WTC11 (cell line): ENCODE measurements at regions not wholly inside any gene's neighbourhood (a gene's known extent, or its start where the extent isn't known, plus 50 kb on each side); places are given as distances from the start of the nearest gene placed in this dataset.

ENCODE experiments used
- ATAC-seq: fragments of 200-7000 bp; cut with Tn5 transposase; 2 replicates; pipeline ENCODE4 v1.10.0; 2021; ENCODE audit warnings: mild to moderate bottlenecking, moderate library complexity
- CTCF ChIA-PET: fragments of 300-600 bp; sonication (Branson Sonifier 250); formaldehyde crosslinking; loops from one replicate; lab custom pipeline; 2021; ENCODE audit warnings: antibody characterized with exemption; lab: Charles Lee
- POLR2A ChIA-PET: fragments of 350-600 bp; sonication (Branson Sonifier 250); formaldehyde crosslinking; loops from one replicate; lab custom pipeline; 2021; ENCODE audit warnings: antibody characterized with exemption; lab: Charles Lee
- DNase-seq: peaks from one replicate; pipeline ENCODE4 v3.0.0; 2021; ENCODE audit warnings: low spot score
- H3K27ac Mint-ChIP-seq: 2 replicates; pipeline ENCODE4 v1.8.0; 2021; ENCODE audit warnings: mixed read lengths
- H3K27me3 Mint-ChIP-seq: 2 replicates; pipeline ENCODE4 v1.8.0; 2021; ENCODE audit warnings: low read depth, mild to moderate bottlenecking, moderate library complexity, mixed read lengths
- H3K36me3 Mint-ChIP-seq: 2 replicates; pipeline ENCODE4 v1.8.0; 2021; ENCODE audit warnings: mixed read lengths
- H3K4me1 Mint-ChIP-seq: 2 replicates; pipeline ENCODE4 v1.8.0; 2022; ENCODE audit warnings: mixed read lengths
- H3K4me3 Mint-ChIP-seq: 2 replicates; pipeline ENCODE4 v1.8.0; 2021; ENCODE audit warnings: mild to moderate bottlenecking, moderate library complexity, mixed read lengths
- H3K9me3 Mint-ChIP-seq: 2 replicates; pipeline ENCODE4 v1.8.0; 2021; ENCODE audit warnings: mixed read lengths
- AFF4 ChIP-seq: sonication (generic); formaldehyde crosslinking; IDR thresholded peaks from 2 replicates; pipeline ENCODE4 v1.8.1; 2023; ENCODE audit warnings: mild to moderate bottlenecking, missing genetic modification reagents, borderline replicate concordance
- AR ChIP-seq: fragments of 250-450 bp; sonication (Bioruptor Pico); IDR thresholded peaks from 2 replicates; pipeline ENCODE4 v1.9.0; 2021; ENCODE audit warnings: mild to moderate bottlenecking
- GABPB1 ChIP-seq: sonication (generic); formaldehyde crosslinking; IDR thresholded peaks from 2 replicates; pipeline ENCODE4 v1.8.1; 2023; ENCODE audit warnings: mild to moderate bottlenecking, missing genetic modification reagents
- HMGA2 ChIP-seq: fragments of 250-450 bp; sonication (Bioruptor Pico); IDR thresholded peaks from 2 replicates; pipeline ENCODE4 v1.4.0; 2021; ENCODE audit warnings: mild to moderate bottlenecking, moderate library complexity
- HMGXB4 ChIP-seq: sonication (generic); formaldehyde crosslinking; IDR thresholded peaks from 2 replicates; pipeline ENCODE4 v1.8.1; 2023; ENCODE audit warnings: mild to moderate bottlenecking, moderate library complexity, missing genetic modification reagents
- IRF2 ChIP-seq: sonication (generic); formaldehyde crosslinking; IDR thresholded peaks from 2 replicates; pipeline ENCODE4 v1.8.0; 2022; ENCODE audit warnings: low read depth, missing genetic modification reagents, borderline replicate concordance
- OVOL2 ChIP-seq: fragments of 250-450 bp; sonication (Bioruptor Pico); IDR thresholded peaks from 2 replicates; pipeline ENCODE4 v1.9.0; 2021; ENCODE audit warnings: mild to moderate bottlenecking, borderline replicate concordance
- PRDM15 ChIP-seq: sonication (generic); formaldehyde crosslinking; IDR thresholded peaks from 2 replicates; pipeline ENCODE4 v1.8.0; 2022; ENCODE audit warnings: missing genetic modification reagents
- SOX15 ChIP-seq: fragments of 250-450 bp; sonication (Bioruptor Pico); IDR thresholded peaks from 2 replicates; pipeline ENCODE4 v1.9.0; 2021; ENCODE audit warnings: mild to moderate bottlenecking
- TCF7 ChIP-seq: sonication (generic); formaldehyde crosslinking; IDR thresholded peaks from 2 replicates; pipeline ENCODE4 v1.8.0; 2022; ENCODE audit warnings: mild to moderate bottlenecking, low read depth, missing genetic modification reagents, moderate library complexity
- USF1 ChIP-seq: sonication (generic); formaldehyde crosslinking; IDR thresholded peaks from 2 replicates; pipeline ENCODE4 v1.8.0; 2022; ENCODE audit warnings: mild to moderate bottlenecking, missing genetic modification reagents
- ZBTB43 ChIP-seq: sonication (generic); formaldehyde crosslinking; IDR thresholded peaks from 2 replicates; pipeline ENCODE4 v1.8.1; 2023; ENCODE audit warnings: mild to moderate bottlenecking, missing genetic modification reagents
- ZNF425 ChIP-seq: fragments of 250-450 bp; sonication (Bioruptor Pico); conservative IDR thresholded peaks from 2 replicates; pipeline ENCODE4 v1.9.0; 2021; ENCODE audit warnings: mild to moderate bottlenecking
- ZNF512 ChIP-seq: sonication (generic); formaldehyde crosslinking; IDR thresholded peaks from 2 replicates; pipeline ENCODE4 v1.8.1; 2022; ENCODE audit warnings: missing genetic modification reagents, borderline replicate concordance

GRCh38 chr9:107861075-107861474, 371.5 kb upstream of the KLF4 start:
- ChIA-PET CTCF (interaction anchor here (0.7 to 2.2 kb wide), 3 partner anchors 12 to 374 kb away, joined by 5 to 13 read pairs (median 6); no protein-coding TSS in a partner anchor), POLR2A (no interaction called here)
- ATAC-seq (peak; percentile 41; the same call in 1 of the 2 replicates), DNase-seq (no peak)
- TF ChIP-seq ZBTB43 (CRISPR knock-in tag) (no peak), ZNF425 (CRISPR knock-in tag) (no peak), HMGXB4 (CRISPR knock-in tag) (no peak), PRDM15 (CRISPR knock-in tag) (no peak), USF1 (CRISPR knock-in tag) (no peak), SOX15 (CRISPR knock-in tag) (no peak)
- no peaks in the 10 kb centered on the region for H3K27me3 Mint-ChIP-seq
- peaks cover 3% of the 10 kb centered on the region; the same call in 1 of the 2 replicates for H3K36me3 Mint-ChIP-seq
- no peak overlapping the region for H3K4me3 Mint-ChIP-seq
- no peak overlapping the region for H3K27ac Mint-ChIP-seq
- peaks cover 5% of the 10 kb centered on the region; the same call in 1 of the 2 replicates for H3K9me3 Mint-ChIP-seq
- H3K4me1 Mint-ChIP-seq, result peaks cover 3% of the 10 kb centered on the region; the same call in 1 of the 2 replicates

GRCh38 chr9:107858260-107858659, 368.7 kb upstream of the KLF4 start:
- ATAC-seq (no peak), DNase-seq (no peak)
- Mint-ChIP-seq H3K36me3 (peaks cover 8% of the 10 kb centered on the region), H3K9me3 (peaks cover 13% of the 10 kb centered on the region), H3K27me3 (no peaks in the 10 kb centered on the region; the same call in 1 of the 2 replicates), H3K4me1 (no peaks in the 10 kb centered on the region), H3K4me3 (no peak overlapping the region), H3K27ac (no peak overlapping the region)
- POLR2A ChIA-PET, result no interaction called here
- CTCF ChIA-PET, result no interaction called here
- TF ChIP-seq ZNF512 (CRISPR knock-in tag) (no peak), AR (CRISPR knock-in tag) (no peak), GABPB1 (CRISPR knock-in tag) (no peak), TCF7 (no peak), AFF4 (no peak), OVOL2 (CRISPR knock-in tag) (no peak), IRF2 (CRISPR knock-in tag) (no peak), HMGA2 (CRISPR knock-in tag) (no peak)
